GM18519 (cell line): ENCODE measurements at regions not wholly inside any gene's neighbourhood (a gene's known extent, or its start where the extent isn't known, plus 50 kb on each side); places are given as distances from the start of the nearest gene placed in this dataset.
"Not testable (repeated sequence)": the region's sequence is repeated elsewhere in the genome, so short reads cannot be mapped to it uniquely, and the experiment has no call there.

Experiments
- ATAC-seq: cut with Tn5 transposase; IDR thresholded peaks from one replicate; pipeline ENCODE4 v1.9.1; 2021; ENCODE audit warnings: mild to moderate bottlenecking, moderate library complexity; ENCODE audit not compliant: unreplicated experiment, low FRiP score

- ATAC-seq: no peak
These were observed 137.6 kb upstream of the FN1 start for GRCh38 chr2:215573496-215573895.

- no peak for ATAC-seq
These were observed 136.5 kb upstream of the FN1 start for GRCh38 chr2:215572341-215572848.

GRCh38 chr2:215571689-215572088 is 135.8 kb upstream of the FN1 start:
- no peak for ATAC-seq

- ATAC-seq: peak; percentile 77
These were observed 131.6 kb upstream of the FN1 start for GRCh38 chr2:215567504-215567903.

GRCh38 chr2:215565897-215566296 is 130.0 kb upstream of the FN1 start:
- ATAC-seq: no peak

GRCh38 chr2:215557701-215558100 is 121.8 kb upstream of the FN1 start:
- no peak for ATAC-seq

- no peak for ATAC-seq
These were observed 121.1 kb upstream of the FN1 start for GRCh38 chr2:215556979-215557378.

- ATAC-seq: no peak
These were observed 119.0 kb upstream of the FN1 start for GRCh38 chr2:215554689-215555498.

- ATAC-seq: no peak
These were observed 118.1 kb upstream of the FN1 start for GRCh38 chr2:215553946-215554345.

- ATAC-seq: no peak
These were observed 116.3 kb upstream of the FN1 start for GRCh38 chr2:215552144-215552580.

GRCh38 chr2:215550331-215550730 is 114.5 kb upstream of the FN1 start:
- ATAC-seq: no peak

- no peak for ATAC-seq
These were observed 112.8 kb upstream of the FN1 start for GRCh38 chr2:215548714-215549113.

- ATAC-seq: no peak
These were observed 106.8 kb upstream of the FN1 start for GRCh38 chr2:215542690-215543089.

GRCh38 chr2:215540658-215541057 is 104.8 kb upstream of the FN1 start:
- no peak for ATAC-seq

GRCh38 chr2:215537611-215538010 is 101.7 kb upstream of the FN1 start:
- no peak for ATAC-seq

- ATAC-seq: no peak
These were observed 100.6 kb upstream of the FN1 start for GRCh38 chr2:215536510-215536909.

- ATAC-seq: no peak
These were observed 99.9 kb upstream of the FN1 start for GRCh38 chr2:215535741-215536140.

- no peak for ATAC-seq
These were observed 99.3 kb upstream of the FN1 start for GRCh38 chr2:215535125-215535668.

- not testable (repeated sequence) for ATAC-seq
These were observed 97.8 kb upstream of the FN1 start for GRCh38 chr2:215533716-215534115.

- no peak for ATAC-seq
These were observed 97.0 kb upstream of the FN1 start for GRCh38 chr2:215532844-215533243.

GRCh38 chr2:215531284-215531683 is 95.4 kb upstream of the FN1 start:
- ATAC-seq: no peak
